Activated CD4-positive, alpha-beta T cell treated with anti-CD3 and anti-CD28 coated beads for 36 hours (primary cell): ENCODE measurements at regions not wholly inside any gene's neighbourhood (a gene's known extent, or its start where the extent isn't known, plus 50 kb on each side); places are given as distances from the start of the nearest gene placed in this dataset.

Experiments
- ATAC-seq: fragments of 200-7000 bp; cut with Tn5 transposase; one replicate; pipeline ENCODE4 v1.10.0; 2021; ENCODE audit warnings: mild to moderate bottlenecking, moderate library complexity
- CTCF ChIA-PET: fragments of 350-600 bp; sonication (Branson Sonifier 250); formaldehyde crosslinking; loops from one replicate; lab custom pipeline; 2021; ENCODE audit warnings: antibody characterized with exemption; lab: Charles Lee
- POLR2A ChIA-PET: fragments of 350-600 bp; sonication (Branson Sonifier 250); formaldehyde crosslinking; loops from one replicate; lab custom pipeline; 2021; ENCODE audit warnings: antibody characterized with exemption, inconsistent platforms; lab: Charles Lee
- DNase-seq: peaks from one replicate; pipeline ENCODE4 v3.0.0-alpha.2; 2020
- H3K27ac Mint-ChIP-seq: one replicate; pipeline ENCODE4 v1.8.0; 2021; ENCODE audit warnings: mixed read lengths
- H3K27me3 Mint-ChIP-seq: one replicate; pipeline ENCODE4 v1.8.0; 2021; ENCODE audit warnings: mixed read lengths
- H3K36me3 Mint-ChIP-seq: one replicate; pipeline ENCODE4 v1.8.0; 2021; ENCODE audit warnings: low read depth, mixed read lengths
- H3K4me1 Mint-ChIP-seq: one replicate; pipeline ENCODE4 v1.8.0; 2021; ENCODE audit warnings: mixed read lengths
- H3K4me3 Mint-ChIP-seq: one replicate; pipeline ENCODE4 v1.8.0; 2021; ENCODE audit warnings: mild to moderate bottlenecking, moderate library complexity, mixed read lengths
- H3K9me3 Mint-ChIP-seq: one replicate; pipeline ENCODE4 v1.8.0; 2021; ENCODE audit warnings: low read depth, mixed read lengths
- intact Hi-C, 2 experiments: fragments of 100-400 bp; cut with DNase I in 1 of 2; cut with micrococcal nuclease in 1 of 2; formaldehyde crosslinking; loops; one replicate each; pipeline versions ENCODE4 v1.14.2 to v1.15.1; 2022 to 2024; cut with DNase I, micrococcal nuclease

DNA sequence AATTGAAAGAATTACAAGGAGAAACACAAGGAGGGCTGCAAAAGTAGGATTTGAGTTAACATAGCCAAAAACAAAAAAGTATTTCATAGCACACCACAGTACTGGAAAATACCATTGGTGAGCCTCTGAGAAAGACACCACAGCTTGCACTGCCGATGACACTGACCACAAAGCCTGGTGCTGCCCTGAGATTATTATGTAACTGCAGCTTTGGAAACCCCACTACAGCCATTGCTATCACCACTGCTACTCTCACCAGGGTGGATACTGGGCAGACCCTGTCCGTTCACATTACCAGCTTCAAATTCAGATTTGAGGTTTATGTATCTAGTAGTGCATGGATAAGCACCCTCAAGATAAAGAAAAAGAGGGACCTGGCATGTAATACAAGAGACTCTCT, 1246.7 kb upstream of the SORCS1 start:
- ATAC-seq = no peak
- H3K27me3 Mint-ChIP-seq = no peaks in the 10 kb centered on the region
- CTCF ChIA-PET = no interaction called here

DNA sequence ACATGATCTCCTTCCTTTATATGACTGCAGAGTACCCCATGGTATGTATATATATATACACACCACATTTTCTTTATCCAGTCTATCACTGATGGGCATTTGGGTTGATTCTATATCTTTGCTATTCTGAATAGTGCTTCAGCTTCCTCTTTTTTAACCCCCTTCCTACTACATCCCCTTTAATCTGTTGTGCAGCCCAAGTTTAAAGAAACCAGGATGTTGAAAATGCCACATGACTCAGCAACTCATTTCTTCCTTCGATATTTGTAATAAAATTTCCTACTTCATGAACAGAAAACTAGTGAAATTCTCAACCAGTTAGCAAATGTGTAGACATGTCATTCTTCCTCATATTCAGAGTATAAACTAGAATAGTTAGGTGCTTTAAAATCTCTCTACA, 1245.7 kb upstream of the SORCS1 start:
- Mint-ChIP-seq H3K4me3 (no peak overlapping the region), H3K36me3 (no peaks in the 10 kb centered on the region), H3K27ac (no peak overlapping the region), H3K4me1 (no peaks in the 10 kb centered on the region), H3K27me3 (no peaks in the 10 kb centered on the region), H3K9me3 (peaks cover 2% of the 10 kb centered on the region)
- no peak for DNase-seq
- ATAC-seq = no peak
- intact Hi-C loops = no loop called here
- CTCF ChIA-PET = no interaction called here
- POLR2A ChIA-PET = no interaction called here

More for the DNA sequence above, 1246.7 kb upstream of the SORCS1 start:
- Mint-ChIP-seq H3K9me3 (peaks cover 2% of the 10 kb centered on the region), H3K4me1 (no peaks in the 10 kb centered on the region), H3K36me3 (no peaks in the 10 kb centered on the region), H3K27ac (no peak overlapping the region), H3K4me3 (no peak overlapping the region)
- POLR2A ChIA-PET = no interaction called here
- no peak for DNase-seq
- intact Hi-C loops = no loop called here

DNA sequence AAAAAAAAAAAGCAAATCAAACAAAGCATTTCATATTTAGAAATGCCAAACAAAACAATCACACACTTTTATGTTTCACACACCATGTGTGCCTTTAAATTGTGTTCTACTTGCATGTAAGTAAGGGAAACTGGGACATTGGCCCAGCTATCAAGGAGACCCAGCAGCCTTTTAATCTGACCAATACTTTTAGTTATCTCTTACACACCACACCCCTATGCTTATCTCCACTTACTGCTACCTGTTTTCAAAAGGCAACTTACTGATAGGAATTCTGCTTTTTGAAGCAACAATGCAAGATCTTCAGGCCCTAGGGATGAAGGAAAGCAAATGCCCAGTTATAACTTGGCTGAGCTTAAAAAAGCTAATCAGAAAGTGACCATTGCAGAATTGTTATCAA, 1244.8 kb upstream of the SORCS1 start:
- Mint-ChIP-seq H3K27me3 (no peaks in the 10 kb centered on the region), H3K9me3 (peaks cover 2% of the 10 kb centered on the region), H3K27ac (no peak overlapping the region), H3K36me3 (no peaks in the 10 kb centered on the region), H3K4me3 (no peak overlapping the region), H3K4me1 (no peaks in the 10 kb centered on the region)
- ChIA-PET CTCF (no interaction called here), POLR2A (no interaction called here)
- DNase-seq = no peak
- ATAC-seq = no peak
- intact Hi-C loops = no loop called here

DNA sequence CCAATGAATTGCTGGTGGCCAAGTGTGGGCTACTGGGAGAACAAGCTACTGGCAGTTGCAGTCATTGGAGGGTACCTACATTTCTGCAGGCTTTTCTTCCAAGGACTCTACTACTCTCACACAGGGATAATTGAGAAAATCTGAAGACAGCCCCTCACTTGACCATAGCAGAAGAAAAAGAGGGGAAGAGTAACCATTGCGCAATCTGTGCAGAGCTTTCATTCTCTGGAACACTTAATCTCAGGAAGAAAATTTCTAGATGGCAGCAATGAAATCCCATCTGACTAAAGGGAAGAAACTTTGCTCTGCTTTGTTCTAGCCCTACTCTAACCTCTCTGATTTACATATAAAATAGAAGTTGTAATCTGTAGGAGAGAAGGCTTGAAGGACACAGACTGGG, 1239.6 kb upstream of the SORCS1 start:
- H3K27ac Mint-ChIP-seq = no peak overlapping the region
- POLR2A ChIA-PET = no interaction called here
- DNase-seq = no peak
- H3K36me3 Mint-ChIP-seq = no peaks in the 10 kb centered on the region
- CTCF ChIA-PET = interaction anchor here (1.2 kb wide), 1 partner anchor 10 kb away, joined by 3 read pairs; no protein-coding TSS in a partner anchor
- no peak for ATAC-seq
- intact Hi-C loops = no loop called here
- H3K4me1 Mint-ChIP-seq = no peaks in the 10 kb centered on the region
- no peaks in the 10 kb centered on the region for H3K27me3 Mint-ChIP-seq
- no peaks in the 10 kb centered on the region for H3K9me3 Mint-ChIP-seq
- H3K4me3 Mint-ChIP-seq = no peak overlapping the region

DNA sequence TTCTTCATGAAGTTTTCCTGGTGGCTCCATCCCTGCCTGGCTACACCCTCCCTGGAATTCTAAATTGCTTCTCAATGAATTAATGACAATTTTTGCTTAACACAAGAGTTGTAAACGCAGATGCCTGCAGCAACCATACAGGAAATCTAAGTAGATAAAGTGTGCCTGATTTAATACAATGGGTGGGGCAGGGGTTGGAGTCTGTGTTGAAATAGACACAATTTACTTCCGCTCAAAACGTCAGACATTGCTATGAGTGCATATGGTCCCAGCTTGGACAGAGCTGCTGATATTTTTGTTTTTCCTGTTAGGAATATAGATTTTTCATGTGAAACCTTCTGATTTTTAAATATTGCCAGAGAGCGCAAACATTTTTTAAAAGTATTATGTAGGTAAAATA, 1235.0 kb upstream of the SORCS1 start:
- DNase-seq (no peak), ATAC-seq (no peak)
- Mint-ChIP-seq H3K27me3 (no peaks in the 10 kb centered on the region), H3K4me3 (no peak overlapping the region), H3K27ac (no peak overlapping the region), H3K9me3 (no peaks in the 10 kb centered on the region), H3K36me3 (no peaks in the 10 kb centered on the region), H3K4me1 (no peaks in the 10 kb centered on the region)
- ChIA-PET CTCF (no interaction called here), POLR2A (no interaction called here)
- intact Hi-C loops = no loop called here

DNA sequence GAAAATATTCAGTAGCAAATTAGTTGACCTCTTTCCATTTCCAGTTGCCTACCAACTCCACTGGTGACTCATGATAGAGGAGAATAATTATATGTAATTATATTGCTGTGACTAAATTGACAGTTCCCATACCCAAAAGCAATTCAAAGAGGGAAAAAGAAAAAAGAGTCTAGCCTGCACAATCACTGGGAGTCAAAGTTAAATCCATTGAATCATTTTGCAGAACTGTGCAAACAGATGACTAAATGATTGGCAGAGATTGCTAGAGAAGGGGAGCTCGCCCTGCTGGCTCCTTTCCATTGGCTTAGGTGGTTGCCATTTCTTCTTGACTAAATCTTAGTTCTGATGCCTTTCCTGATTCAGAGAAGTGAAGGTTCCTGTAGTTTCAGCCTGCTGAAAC, 1228.6 kb upstream of the SORCS1 start:
- Mint-ChIP-seq H3K27ac (no peak overlapping the region), H3K27me3 (no peaks in the 10 kb centered on the region), H3K4me3 (no peak overlapping the region), H3K36me3 (no peaks in the 10 kb centered on the region), H3K4me1 (no peaks in the 10 kb centered on the region), H3K9me3 (peaks cover 2% of the 10 kb centered on the region)
- ChIA-PET CTCF (no interaction called here), POLR2A (no interaction called here)
- ATAC-seq (no peak), DNase-seq (no peak)
- intact Hi-C loops = no loop called here

DNA sequence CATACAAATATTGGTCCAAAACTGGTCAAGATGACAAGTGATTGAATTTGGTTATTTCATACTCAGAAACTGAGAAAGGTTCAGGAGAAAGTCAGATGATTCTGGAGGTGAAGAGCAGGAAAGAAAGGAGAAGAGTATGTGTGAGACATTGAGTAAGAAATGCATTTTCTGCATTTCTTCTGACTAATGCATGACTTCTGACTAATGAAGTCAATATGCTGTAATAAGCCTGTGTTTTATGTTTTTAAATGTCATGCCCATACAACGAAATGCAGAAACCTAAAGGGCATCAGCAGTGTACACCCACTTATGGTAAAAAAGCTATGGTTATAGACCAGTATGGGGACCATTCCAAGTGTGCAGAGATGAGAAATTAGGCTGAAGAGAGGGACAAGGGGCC, 1227.8 kb upstream of the SORCS1 start:
- intact Hi-C loops = no loop called here
- CTCF ChIA-PET = no interaction called here

DNA sequence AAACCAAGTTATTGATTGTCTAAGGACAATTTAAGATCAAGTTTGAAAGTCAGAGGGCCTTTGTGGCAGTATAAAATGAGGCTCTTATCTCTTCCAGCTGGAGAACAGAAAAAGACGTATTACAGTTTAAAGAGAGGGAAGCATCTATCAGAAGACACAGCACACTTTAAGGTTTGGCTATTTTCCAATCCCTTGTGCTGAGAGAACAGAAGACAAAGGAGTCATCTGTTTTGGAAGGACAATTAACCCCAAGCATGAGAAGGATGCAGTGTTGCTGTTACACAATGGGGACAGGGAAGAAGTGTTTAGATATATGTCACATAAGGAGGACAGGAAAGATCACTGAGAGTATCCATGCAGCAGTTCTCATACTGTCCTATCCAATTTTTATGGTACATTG, 1224.2 kb upstream of the SORCS1 start:
- no peak overlapping the region for H3K27ac Mint-ChIP-seq
- no peak for ATAC-seq

More for the DNA sequence above, 1227.8 kb upstream of the SORCS1 start:
- H3K4me1 Mint-ChIP-seq = no peaks in the 10 kb centered on the region
- ATAC-seq (no peak), DNase-seq (no peak)
- H3K9me3 Mint-ChIP-seq = peaks cover 2% of the 10 kb centered on the region
- POLR2A ChIA-PET = no interaction called here
- H3K27me3 Mint-ChIP-seq = no peaks in the 10 kb centered on the region
- no peak overlapping the region for H3K4me3 Mint-ChIP-seq
- H3K36me3 Mint-ChIP-seq = no peaks in the 10 kb centered on the region
- H3K27ac Mint-ChIP-seq = no peak overlapping the region

DNA sequence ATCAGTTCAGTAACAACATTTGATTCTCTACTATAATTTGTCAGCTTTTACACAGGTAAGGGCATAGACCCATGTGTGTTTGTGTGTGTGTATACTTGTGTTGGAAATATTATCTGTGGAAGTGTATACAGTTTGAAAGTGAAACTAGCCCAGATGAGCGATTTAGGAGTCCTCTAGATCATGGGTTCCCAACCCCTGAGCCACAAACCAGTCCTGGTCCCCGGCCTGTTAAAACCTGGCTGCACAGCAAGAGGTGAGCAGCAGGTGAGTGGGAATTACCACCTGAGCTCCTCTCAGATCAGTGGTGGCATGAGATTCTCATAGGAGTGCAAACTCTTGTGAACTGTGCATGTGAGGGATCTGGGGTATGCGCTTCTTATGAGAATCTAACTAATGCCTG, 1221.5 kb upstream of the SORCS1 start:
- Mint-ChIP-seq H3K9me3 (no peaks in the 10 kb centered on the region), H3K4me3 (no peak overlapping the region), H3K27me3 (no peaks in the 10 kb centered on the region), H3K27ac (no peak overlapping the region), H3K36me3 (no peaks in the 10 kb centered on the region), H3K4me1 (no peaks in the 10 kb centered on the region)
- intact Hi-C loops = no loop called here
- no peak for ATAC-seq
- POLR2A ChIA-PET = no interaction called here
- no peak for DNase-seq
- CTCF ChIA-PET = interaction anchor here (1.5 kb wide), 1 partner anchor 16 kb away, joined by 4 read pairs; no protein-coding TSS in a partner anchor

More for the DNA sequence above, 1224.2 kb upstream of the SORCS1 start:
- no peaks in the 10 kb centered on the region for H3K9me3 Mint-ChIP-seq
- no peaks in the 10 kb centered on the region for H3K36me3 Mint-ChIP-seq
- H3K4me3 Mint-ChIP-seq = no peak overlapping the region
- ChIA-PET POLR2A (no interaction called here), CTCF (no interaction called here)
- no peaks in the 10 kb centered on the region for H3K4me1 Mint-ChIP-seq
- DNase-seq = no peak
- intact Hi-C loops = no loop called here
- H3K27me3 Mint-ChIP-seq = no peaks in the 10 kb centered on the region

DNA sequence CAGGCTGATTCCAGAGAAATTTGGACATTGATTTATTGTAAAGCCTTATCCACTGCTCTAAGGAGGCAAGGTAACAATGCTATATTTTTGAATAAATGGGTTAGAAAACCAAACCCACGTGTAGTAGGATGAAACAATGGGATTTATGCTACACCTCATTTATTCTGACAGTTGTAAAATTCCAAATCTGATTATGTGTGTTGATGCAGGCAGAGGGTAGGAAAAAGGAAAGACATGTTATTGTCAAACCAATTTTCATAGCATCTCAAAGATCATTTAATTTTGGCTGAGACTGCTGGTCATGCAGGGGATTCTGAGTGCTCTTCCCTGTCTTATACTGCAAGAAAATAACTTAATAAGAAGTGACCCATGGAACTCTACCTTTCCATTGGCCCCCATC, 1219.9 kb upstream of the SORCS1 start:
- CTCF ChIA-PET = no interaction called here
- DNase-seq (no peak), ATAC-seq (no peak)
- intact Hi-C loops = no loop called here
- Mint-ChIP-seq H3K27ac (no peak overlapping the region), H3K27me3 (no peaks in the 10 kb centered on the region), H3K36me3 (no peaks in the 10 kb centered on the region), H3K4me3 (no peak overlapping the region), H3K9me3 (peaks cover 4% of the 10 kb centered on the region), H3K4me1 (no peaks in the 10 kb centered on the region)
- POLR2A ChIA-PET = no interaction called here

DNA sequence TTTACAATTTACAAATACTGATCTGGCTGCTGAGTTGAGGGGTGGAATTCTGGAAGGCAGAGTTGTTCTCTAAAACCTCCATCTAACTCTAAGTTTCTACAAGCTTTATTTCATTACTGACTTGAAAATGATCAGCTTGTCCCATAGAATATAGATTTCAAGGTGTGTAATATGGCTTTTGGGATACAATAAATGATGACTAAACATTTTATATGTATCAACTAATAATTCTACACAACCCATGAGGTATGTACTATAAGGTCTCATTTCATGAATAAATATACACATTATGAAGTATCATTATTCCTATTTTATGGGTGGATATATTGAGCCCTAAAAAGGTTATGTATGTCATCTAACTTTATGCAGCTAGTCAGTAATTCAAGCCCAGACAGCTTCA, 1214.3 kb upstream of the SORCS1 start:
- no peak for DNase-seq
- ATAC-seq = no peak
- POLR2A ChIA-PET = no interaction called here
- Mint-ChIP-seq H3K9me3 (peaks cover 18% of the 10 kb centered on the region), H3K4me1 (no peaks in the 10 kb centered on the region), H3K27me3 (no peaks in the 10 kb centered on the region), H3K27ac (no peak overlapping the region), H3K4me3 (no peak overlapping the region), H3K36me3 (no peaks in the 10 kb centered on the region)
- intact Hi-C loops = no loop called here
- CTCF ChIA-PET = no interaction called here

DNA sequence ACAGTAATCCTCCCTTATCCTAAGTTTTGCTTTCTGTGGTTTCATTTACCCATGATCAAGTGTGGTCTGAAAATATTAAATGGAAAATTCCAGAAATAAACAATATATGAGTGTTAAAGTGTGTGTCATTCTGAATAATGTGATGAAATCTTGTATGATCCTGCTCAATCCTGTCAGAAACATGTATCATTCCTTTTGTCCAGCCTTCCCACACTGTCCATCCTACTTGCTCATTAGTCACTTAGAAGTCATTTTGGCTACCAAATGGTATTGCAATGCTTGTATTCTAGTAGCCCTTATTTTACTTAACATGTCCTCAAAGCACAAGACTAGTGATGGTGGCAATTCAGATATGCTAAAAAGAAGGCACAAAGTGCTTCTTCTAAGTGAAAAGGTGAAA, 1211.2 kb upstream of the SORCS1 start:
- H3K4me3 Mint-ChIP-seq = no peak overlapping the region
- ChIA-PET POLR2A (no interaction called here), CTCF (no interaction called here)
- no peaks in the 10 kb centered on the region for H3K36me3 Mint-ChIP-seq
- H3K27ac Mint-ChIP-seq = no peak overlapping the region
- ATAC-seq (no peak), DNase-seq (no peak)
- H3K9me3 Mint-ChIP-seq = peaks cover 26% of the 10 kb centered on the region
- intact Hi-C loops = no loop called here
- no peaks in the 10 kb centered on the region for H3K4me1 Mint-ChIP-seq
- H3K27me3 Mint-ChIP-seq = no peaks in the 10 kb centered on the region

DNA sequence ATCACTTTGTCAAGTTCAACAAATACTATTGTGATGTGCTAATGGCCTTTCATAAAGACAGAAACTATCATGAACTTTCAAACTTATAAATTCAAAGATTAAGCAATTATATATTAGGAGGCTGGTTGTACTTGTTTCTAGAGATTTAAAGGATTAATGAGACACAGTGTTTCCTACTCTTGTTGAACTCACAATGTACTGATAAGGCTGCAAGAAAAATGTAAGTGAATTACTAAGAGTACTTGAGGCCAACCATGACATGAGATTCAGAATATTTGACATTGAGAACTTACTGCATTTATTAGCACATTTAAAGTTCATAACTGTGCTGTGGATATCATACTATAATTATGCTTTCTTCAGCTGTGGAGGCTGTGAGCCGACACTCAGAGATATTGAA, 1210.5 kb upstream of the SORCS1 start:
- ATAC-seq (no peak), DNase-seq (no peak)
- H3K27me3 Mint-ChIP-seq = no peaks in the 10 kb centered on the region
- no peaks in the 10 kb centered on the region for H3K36me3 Mint-ChIP-seq
- ChIA-PET CTCF (no interaction called here), POLR2A (no interaction called here)
- H3K4me1 Mint-ChIP-seq = no peaks in the 10 kb centered on the region
- no peak overlapping the region for H3K27ac Mint-ChIP-seq
- intact Hi-C loops = no loop called here
- peaks cover 23% of the 10 kb centered on the region for H3K9me3 Mint-ChIP-seq
- H3K4me3 Mint-ChIP-seq = no peak overlapping the region
